ENCODE measurements at regions not wholly inside any gene's neighbourhood (a gene's known extent, or its start where the extent isn't known, plus 50 kb on each side); places are given as distances from the start of the nearest gene placed in this dataset.

DNA sequence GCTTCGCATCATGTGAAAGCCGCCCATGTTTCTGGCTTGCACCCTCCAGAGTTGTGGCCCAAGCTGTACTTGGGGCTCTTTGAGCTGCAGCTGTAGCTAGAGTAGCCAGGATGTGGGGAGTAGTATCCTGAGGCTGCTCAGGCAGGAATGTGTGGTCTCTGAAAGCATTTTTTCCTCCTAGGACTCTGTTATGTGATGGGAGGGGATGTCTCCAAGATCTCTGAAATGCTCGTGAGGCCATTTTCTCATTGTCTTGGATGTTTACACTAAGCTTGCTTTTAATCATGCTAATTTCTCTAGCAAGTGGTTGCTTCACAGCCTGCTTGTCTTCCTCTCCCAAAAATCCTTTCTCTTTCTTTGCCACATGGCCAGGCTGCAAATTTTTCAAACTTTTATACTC lies 687.6 kb downstream of the DCDC2C start:
- no peak for DNase-seq (ENCODE audit: low read depth, low spot score)
- POLR2A ChIA-PET: no interaction called here
- no peak for ATAC-seq
- CTCF ChIA-PET: no interaction called here
- H2AFZ ChIP-seq (ENCODE audit: low read depth, low read length, poor library complexity, severe bottlenecking): no peak overlapping the region
- H3K79me2 ChIP-seq (ENCODE audit: insufficient read depth, low read length): no peaks in the 10 kb centered on the region
- H3K9me3 ChIP-seq (ENCODE audit: control insufficient read depth in 1 of 2, insufficient read depth in 1 of 2, low read depth in 1 of 2, low read length in 2 of 2): peaks cover 8 to 24% of the 10 kb centered on the region in 2 experiments; a peak in 2 of 4 replicates
- H3K27me3 ChIP-seq (ENCODE audit: insufficient read depth, low read length): no peaks in the 10 kb centered on the region
- H3K4me1 ChIP-seq (ENCODE audit: control insufficient read depth in 1 of 2, insufficient read depth in 2 of 2, low read length in 2 of 2): no peaks in the 10 kb centered on the region
- H4K20me1 ChIP-seq (ENCODE audit: insufficient read depth): no peaks in the 10 kb centered on the region
- no peaks in the 10 kb centered on the region for H3K36me3 ChIP-seq (ENCODE audit: control insufficient read depth in 1 of 2, insufficient read depth in 2 of 2, low read length in 2 of 2)
- BruUV-seq (replicated peaks): no TSS peak
- H3K4me3 ChIP-seq (replicated peaks in 1 of 2; ENCODE audit: low read depth in 1 of 2, low read length in 2 of 2): no peak overlapping the region
- no peak for TF ChIP-seq ELF1 (IDR thresholded peaks at IDR 0.05; ENCODE audit: borderline replicate concordance, low read depth)
- no peak for TF ChIP-seq EZH2 (IDR thresholded peaks at IDR 0.05)
- TF ChIP-seq EGR1 (IDR thresholded peaks at IDR 0.05; ENCODE audit: low read depth): no peak
- TF ChIP-seq ATF3 (IDR thresholded peaks at IDR 0.05): no peak
- no peak for TF ChIP-seq ZNF274 (IDR thresholded peaks at IDR 0.05; ENCODE audit: low read depth, low read length)
- no peak for TF ChIP-seq POLR2A (IDR thresholded peaks at IDR 0.05; ENCODE audit: borderline replicate concordance, extremely low read depth, insufficient read depth, insufficient read length)
- no peak for TF ChIP-seq CEBPB (IDR thresholded peaks at IDR 0.05; ENCODE audit: low read depth)
- TF ChIP-seq ZFX (IDR thresholded peaks at IDR 0.05): no peak
- TF ChIP-seq POLR2AphosphoS5 (IDR thresholded peaks at IDR 0.05; ENCODE audit: low read depth, low read length): no peak
- TF ChIP-seq YY1 (IDR thresholded peaks at IDR 0.05; ENCODE audit: extremely low read depth, insufficient replicate concordance, low read depth, low read length): no peak
- TF ChIP-seq SIN3A (IDR thresholded peaks at IDR 0.05; ENCODE audit: low read depth): no peak
- TF ChIP-seq TCF7L2 (IDR thresholded peaks at IDR 0.05; ENCODE audit: borderline replicate concordance, extremely low read depth, insufficient read depth, insufficient read length): no peak
- TF ChIP-seq EZH2phosphoT487 (IDR thresholded peaks at IDR 0.05; ENCODE audit: borderline replicate concordance): no peak
- TF ChIP-seq SP1 (IDR thresholded peaks at IDR 0.05; ENCODE audit: low read depth): no peak
- no peak for TF ChIP-seq SRF (IDR thresholded peaks at IDR 0.05; ENCODE audit: low read depth)
- TF ChIP-seq, protein P1, sequence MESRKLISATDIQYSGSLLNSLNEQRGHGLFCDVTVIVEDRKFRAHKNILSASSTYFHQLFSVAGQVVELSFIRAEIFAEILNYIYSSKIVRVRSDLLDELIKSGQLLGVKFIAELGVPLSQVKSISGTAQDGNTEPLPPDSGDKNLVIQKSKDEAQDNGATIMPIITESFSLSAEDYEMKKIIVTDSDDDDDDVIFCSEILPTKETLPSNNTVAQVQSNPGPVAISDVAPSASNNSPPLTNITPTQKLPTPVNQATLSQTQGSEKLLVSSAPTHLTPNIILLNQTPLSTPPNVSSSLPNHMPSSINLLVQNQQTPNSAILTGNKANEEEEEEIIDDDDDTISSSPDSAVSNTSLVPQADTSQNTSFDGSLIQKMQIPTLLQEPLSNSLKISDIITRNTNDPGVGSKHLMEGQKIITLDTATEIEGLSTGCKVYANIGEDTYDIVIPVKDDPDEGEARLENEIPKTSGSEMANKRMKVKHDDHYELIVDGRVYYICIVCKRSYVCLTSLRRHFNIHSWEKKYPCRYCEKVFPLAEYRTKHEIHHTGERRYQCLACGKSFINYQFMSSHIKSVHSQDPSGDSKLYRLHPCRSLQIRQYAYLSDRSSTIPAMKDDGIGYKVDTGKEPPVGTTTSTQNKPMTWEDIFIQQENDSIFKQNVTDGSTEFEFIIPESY (IDR thresholded peaks at IDR 0.05; ENCODE audit: extremely low read depth, insufficient replicate concordance, low read length): no peak
- TF ChIP-seq, protein P2, sequence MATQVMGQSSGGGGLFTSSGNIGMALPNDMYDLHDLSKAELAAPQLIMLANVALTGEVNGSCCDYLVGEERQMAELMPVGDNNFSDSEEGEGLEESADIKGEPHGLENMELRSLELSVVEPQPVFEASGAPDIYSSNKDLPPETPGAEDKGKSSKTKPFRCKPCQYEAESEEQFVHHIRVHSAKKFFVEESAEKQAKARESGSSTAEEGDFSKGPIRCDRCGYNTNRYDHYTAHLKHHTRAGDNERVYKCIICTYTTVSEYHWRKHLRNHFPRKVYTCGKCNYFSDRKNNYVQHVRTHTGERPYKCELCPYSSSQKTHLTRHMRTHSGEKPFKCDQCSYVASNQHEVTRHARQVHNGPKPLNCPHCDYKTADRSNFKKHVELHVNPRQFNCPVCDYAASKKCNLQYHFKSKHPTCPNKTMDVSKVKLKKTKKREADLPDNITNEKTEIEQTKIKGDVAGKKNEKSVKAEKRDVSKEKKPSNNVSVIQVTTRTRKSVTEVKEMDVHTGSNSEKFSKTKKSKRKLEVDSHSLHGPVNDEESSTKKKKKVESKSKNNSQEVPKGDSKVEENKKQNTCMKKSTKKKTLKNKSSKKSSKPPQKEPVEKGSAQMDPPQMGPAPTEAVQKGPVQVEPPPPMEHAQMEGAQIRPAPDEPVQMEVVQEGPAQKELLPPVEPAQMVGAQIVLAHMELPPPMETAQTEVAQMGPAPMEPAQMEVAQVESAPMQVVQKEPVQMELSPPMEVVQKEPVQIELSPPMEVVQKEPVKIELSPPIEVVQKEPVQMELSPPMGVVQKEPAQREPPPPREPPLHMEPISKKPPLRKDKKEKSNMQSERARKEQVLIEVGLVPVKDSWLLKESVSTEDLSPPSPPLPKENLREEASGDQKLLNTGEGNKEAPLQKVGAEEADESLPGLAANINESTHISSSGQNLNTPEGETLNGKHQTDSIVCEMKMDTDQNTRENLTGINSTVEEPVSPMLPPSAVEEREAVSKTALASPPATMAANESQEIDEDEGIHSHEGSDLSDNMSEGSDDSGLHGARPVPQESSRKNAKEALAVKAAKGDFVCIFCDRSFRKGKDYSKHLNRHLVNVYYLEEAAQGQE (IDR thresholded peaks at IDR 0.05; ENCODE audit: low read depth): no peak
- no peak for TF ChIP-seq CBX3 (IDR thresholded peaks at IDR 0.05; ENCODE audit: low read depth)
- H3K9ac ChIP-seq (ENCODE audit: low read length): no peak overlapping the region
- H3K9me2 ChIP-seq (ENCODE audit: insufficient read depth): no peaks in the 10 kb centered on the region
- H3K27ac ChIP-seq (ENCODE audit: low read depth, low read length): no peak overlapping the region
- RAD21 ChIA-PET (ENCODE audit: low non-redundant PET in 1 of 2, low total read pairs in 2 of 2, uncharacterized antibody in 2 of 2, unreplicated experiment in 2 of 2): no interaction called here
- intact Hi-C loops (cut with micrococcal nuclease): no loop called here
- H3K4me2 ChIP-seq (ENCODE audit: low read length): no peak overlapping the region
